Lower leg skin (tissue), 4 donors: ENCODE measurements at regions not wholly inside any gene's neighbourhood (a gene's known extent, or its start where the extent isn't known, plus 50 kb on each side); places are given as distances from the start of the nearest gene placed in this dataset.
"Not testable (repeated sequence)": the region's sequence is repeated elsewhere in the genome, so short reads cannot be mapped to it uniquely, and the experiment has no call there.

Experiments
- DNase-seq, 2 donors: peaks; one replicate each; pipeline ENCODE4 v3.0.0-alpha.2; 2019; ENCODE audit warnings: low spot score in 2 of 2
- H3K4me3 ChIP-seq: fragments of 200-600 bp; sonication (generic); 2 replicates; pipeline ENCODE4 v1.5.1; 2017; ENCODE audit warnings: mild to moderate bottlenecking, low read depth; ENCODE audit not compliant: poor library complexity, severe bottlenecking
- POLR2A ChIP-seq, 2 donors: fragments of 450-650 bp; IDR thresholded peaks; one replicate each; pipeline ENCODE4 v1.6.1; 2016 to 2017; ENCODE audit warnings: antibody characterized with exemption in 2 of 2, mild to moderate bottlenecking in 1 of 2, moderate library complexity in 1 of 2
- WGBS, 2 donors: methylation state at CpG; one replicate each; pipeline ENCODE4 v1.1.5; 2018; 5-methylcytosine and 5-hydroxymethylcytosine counted together
- intact Hi-C: fragments of 100-400 bp; cut with DNase I; formaldehyde crosslinking; loops from one replicate; pipeline ENCODE4 v1.15.0; 2023; ENCODE audit warnings: low total_unique reads
- TF ChIP-seq, protein P1 (sequence below), 3 donors: fragments of 450-650 bp; IDR thresholded peaks; one replicate each; pipeline ENCODE4 v1.5.1; 2016; ENCODE audit warnings: antibody characterized with exemption in 3 of 3, mild to moderate bottlenecking in 3 of 3, moderate library complexity in 2 of 3

DNA sequence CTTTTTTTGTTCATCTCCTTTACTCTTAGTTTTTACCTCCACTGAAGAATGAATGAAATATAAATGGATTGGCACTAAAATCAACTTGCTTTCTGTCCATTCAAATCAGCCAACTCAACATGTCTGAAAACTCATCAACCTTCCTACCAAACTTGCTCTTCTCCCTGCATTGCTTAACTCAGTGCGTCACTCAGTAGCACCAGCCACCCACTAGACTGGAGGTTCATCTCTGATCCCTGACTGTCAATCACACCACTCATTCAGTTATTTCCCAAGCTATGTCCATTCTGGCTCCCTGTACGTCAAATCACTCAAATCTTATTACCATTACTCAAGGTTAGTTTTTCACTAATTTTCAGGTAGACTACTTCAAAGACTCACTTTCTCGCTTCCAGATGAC, 75.2 kb upstream of the RBMS1 start:
- DNase-seq, result no peak
- TF ChIP-seq, protein P1, sequence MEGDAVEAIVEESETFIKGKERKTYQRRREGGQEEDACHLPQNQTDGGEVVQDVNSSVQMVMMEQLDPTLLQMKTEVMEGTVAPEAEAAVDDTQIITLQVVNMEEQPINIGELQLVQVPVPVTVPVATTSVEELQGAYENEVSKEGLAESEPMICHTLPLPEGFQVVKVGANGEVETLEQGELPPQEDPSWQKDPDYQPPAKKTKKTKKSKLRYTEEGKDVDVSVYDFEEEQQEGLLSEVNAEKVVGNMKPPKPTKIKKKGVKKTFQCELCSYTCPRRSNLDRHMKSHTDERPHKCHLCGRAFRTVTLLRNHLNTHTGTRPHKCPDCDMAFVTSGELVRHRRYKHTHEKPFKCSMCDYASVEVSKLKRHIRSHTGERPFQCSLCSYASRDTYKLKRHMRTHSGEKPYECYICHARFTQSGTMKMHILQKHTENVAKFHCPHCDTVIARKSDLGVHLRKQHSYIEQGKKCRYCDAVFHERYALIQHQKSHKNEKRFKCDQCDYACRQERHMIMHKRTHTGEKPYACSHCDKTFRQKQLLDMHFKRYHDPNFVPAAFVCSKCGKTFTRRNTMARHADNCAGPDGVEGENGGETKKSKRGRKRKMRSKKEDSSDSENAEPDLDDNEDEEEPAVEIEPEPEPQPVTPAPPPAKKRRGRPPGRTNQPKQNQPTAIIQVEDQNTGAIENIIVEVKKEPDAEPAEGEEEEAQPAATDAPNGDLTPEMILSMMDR (IDR thresholded peaks at IDR 0.05), result no peak
- no peak for TF ChIP-seq POLR2A (IDR thresholded peaks at IDR 0.05)
- 90 to 93% methylated on average over 3 of the region's 3 CpGs for WGBS, 2 donors
- intact Hi-C loops, result no loop called here
- H3K4me3 ChIP-seq, result no peak overlapping the region

DNA sequence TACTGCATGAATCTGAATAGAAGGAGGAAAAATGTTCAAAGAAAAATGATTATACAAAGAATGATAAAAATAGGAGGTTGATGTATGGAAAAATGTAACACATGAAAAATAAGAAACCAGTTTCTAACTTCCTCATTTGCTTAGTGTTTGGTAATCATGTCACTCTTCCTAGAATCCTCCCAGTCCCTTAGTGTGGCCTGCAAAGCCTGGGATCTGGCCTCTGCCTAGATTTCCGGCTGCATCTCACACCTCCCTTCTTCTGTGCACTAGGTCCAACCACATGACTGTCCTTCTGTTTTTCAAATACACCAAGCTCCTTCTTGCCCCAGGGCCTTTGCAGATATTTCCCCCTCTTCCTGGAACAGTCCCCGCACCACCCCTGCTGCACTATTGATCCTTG, 76.8 kb upstream of the RBMS1 start:
- H3K4me3 ChIP-seq, result no peak overlapping the region
- DNase-seq, result no peak
- intact Hi-C loops, result no loop called here
- no peak for TF ChIP-seq POLR2A (IDR thresholded peaks at IDR 0.05)
- TF ChIP-seq, protein P1 (IDR thresholded peaks at IDR 0.05), result no peak
- WGBS, 2 donors, result 83 to 85% methylated on average over 2 of the region's 2 CpGs

DNA sequence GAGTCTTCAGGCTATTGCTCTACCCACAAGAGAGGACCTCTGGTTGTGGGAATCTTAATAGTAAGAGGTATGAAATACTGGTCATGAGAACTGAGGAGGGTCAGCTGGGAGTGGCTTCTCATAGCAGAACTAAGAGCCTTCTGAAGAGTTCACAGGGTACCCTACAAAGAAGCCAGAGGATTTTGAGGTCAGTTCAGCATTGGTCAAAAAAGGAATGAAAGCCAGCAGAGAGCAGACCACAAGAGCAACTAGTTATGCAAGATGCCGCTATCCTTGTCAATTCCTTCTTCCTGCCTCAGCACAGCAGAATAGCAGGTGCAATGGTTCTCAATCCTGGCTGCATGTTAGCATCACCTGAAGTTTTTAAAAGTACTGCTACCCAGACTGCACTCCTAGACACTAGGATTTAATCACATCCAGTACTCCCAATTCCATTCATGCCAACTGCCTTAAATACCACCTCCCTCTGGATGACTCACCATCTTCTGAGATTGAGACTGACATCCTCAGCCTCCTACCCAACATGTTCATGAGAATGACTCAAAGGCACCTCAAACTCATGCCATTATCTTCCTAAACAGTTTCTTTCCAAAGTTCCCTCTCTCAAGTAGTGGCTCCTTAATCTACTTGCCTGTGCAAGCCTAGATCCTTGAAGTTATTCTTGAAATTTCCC, 81.0 kb upstream of the RBMS1 start:
- DNase-seq, result no peak
- TF ChIP-seq, protein P1 (IDR thresholded peaks at IDR 0.05), result no peak
- TF ChIP-seq POLR2A (IDR thresholded peaks at IDR 0.05), result no peak
- WGBS, 2 donors, result 92 to 95% methylated on average over 1 of the region's 1 CpG
- intact Hi-C loops, result no loop called here
- no peak overlapping the region for H3K4me3 ChIP-seq

DNA sequence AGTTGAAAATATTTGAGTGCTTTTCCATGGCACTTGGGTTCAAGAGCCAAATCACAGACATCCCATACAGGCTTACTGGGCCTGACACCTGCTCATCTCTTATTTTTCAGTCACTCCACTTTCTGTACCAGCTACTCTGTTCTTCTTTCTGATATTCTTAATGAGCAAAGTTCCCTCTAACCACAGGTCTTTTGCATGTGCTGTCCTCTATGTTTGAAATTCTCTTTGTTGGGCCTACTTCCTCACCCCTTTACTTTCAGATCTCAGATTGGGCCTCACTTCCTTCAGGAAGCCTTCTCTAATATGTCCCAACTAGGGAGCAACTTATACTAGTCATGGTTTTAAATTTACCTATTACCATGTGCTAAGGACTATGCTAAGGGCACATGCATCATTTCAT, 81.8 kb upstream of the RBMS1 start:
- H3K4me3 ChIP-seq, result no peak overlapping the region
- DNase-seq, result no peak
- TF ChIP-seq, protein P1 (IDR thresholded peaks at IDR 0.05), result no peak
- no peak for TF ChIP-seq POLR2A (IDR thresholded peaks at IDR 0.05)
- intact Hi-C loops, result no loop called here

DNA sequence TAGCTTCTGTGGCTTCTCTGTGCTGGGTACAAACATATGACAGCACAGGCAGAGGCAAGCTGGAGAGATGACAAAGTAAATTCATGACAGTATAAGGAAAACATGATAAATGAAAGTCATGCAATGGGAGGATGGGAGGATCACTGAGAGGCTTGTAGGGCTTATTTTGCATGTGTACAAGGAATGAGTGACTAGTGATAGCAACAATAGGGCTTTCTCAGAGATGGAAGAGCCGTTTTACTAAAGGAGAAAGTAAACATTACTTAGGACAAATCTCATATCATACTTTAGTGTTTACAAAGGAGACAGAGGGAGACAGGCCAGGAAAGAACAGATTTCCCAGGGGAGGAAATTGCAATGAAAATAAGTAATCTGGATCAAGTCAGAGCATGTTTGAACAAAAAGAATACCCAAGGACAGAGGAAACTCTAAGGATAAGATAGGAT, 82.5 kb upstream of the RBMS1 start:
- intact Hi-C loops, result no loop called here
- TF ChIP-seq POLR2A (IDR thresholded peaks at IDR 0.05), result no peak
- TF ChIP-seq, protein P1 (IDR thresholded peaks at IDR 0.05), result no peak
- no peak for DNase-seq
- WGBS, 2 donors, result 13 to 15% methylated on average over 1 of the region's 1 CpG
- H3K4me3 ChIP-seq, result no peak overlapping the region

DNA sequence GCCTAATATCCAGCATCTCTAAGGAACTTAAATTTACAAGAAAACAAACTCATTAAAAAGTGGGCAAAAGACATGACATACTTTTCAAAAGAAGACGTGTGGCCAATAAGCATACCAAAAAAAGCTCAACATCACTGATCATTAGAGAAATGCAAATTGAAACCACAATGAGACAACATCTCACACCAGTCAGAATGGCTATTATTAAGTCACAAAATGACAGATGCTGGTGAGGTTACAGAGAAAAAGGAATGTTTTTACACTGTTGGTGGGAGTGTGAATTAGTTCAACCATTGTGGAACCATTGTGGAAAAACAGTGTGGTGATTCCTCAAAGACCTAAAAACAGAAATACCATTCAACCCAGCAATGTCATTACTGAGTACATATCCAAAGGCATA, 83.5 kb upstream of the RBMS1 start:
- H3K4me3 ChIP-seq, DNase-seq, intact Hi-C loops: not testable (repeated sequence)
- 42 to 50% methylated on average over 1 of the region's 1 CpG for WGBS, 2 donors
